H9 (cell line): ENCODE measurements at regions not wholly inside any gene's neighbourhood (a gene's known extent, or its start where the extent isn't known, plus 50 kb on each side); places are given as distances from the start of the nearest gene placed in this dataset.

Experiments used
- DNase-seq: peaks from one replicate; pipeline ENCODE4 v3.0.0-alpha.2; 2017
- H2AFZ ChIP-seq: one replicate; pipeline ENCODE4 v1.6.1; 2013; ENCODE audit warnings: mild to moderate bottlenecking, low read length, control low read depth, moderate library complexity
- H2AK5ac ChIP-seq: 2 replicates; pipeline ENCODE4 v1.6.1; 2013; ENCODE audit warnings: low read length, control low read depth, mixed read lengths; ENCODE audit not compliant: insufficient read length
- H2BK120ac ChIP-seq: one replicate; pipeline ENCODE4 v1.6.1; 2013; ENCODE audit warnings: low read depth, mild to moderate bottlenecking, low read length, control low read depth, inconsistent platforms; ENCODE audit not compliant: poor library complexity, severe bottlenecking
- H2BK12ac ChIP-seq: 2 replicates; pipeline ENCODE4 v1.6.1; 2013; ENCODE audit warnings: low read length, control low read depth, mixed read lengths, low read depth; ENCODE audit not compliant: insufficient read length
- H2BK15ac ChIP-seq: 2 replicates; pipeline ENCODE4 v1.6.1; 2013; ENCODE audit warnings: low read depth, low read length, control low read depth
- H2BK20ac ChIP-seq: one replicate; pipeline ENCODE4 v1.6.1; 2013; ENCODE audit warnings: low read depth, mild to moderate bottlenecking, low read length, control low read depth, inconsistent platforms; ENCODE audit not compliant: poor library complexity, severe bottlenecking
- H2BK5ac ChIP-seq: 2 replicates; pipeline ENCODE4 v1.6.1; 2013; ENCODE audit warnings: low read length, control low read depth, mixed read lengths; ENCODE audit not compliant: insufficient read length
- H3K14ac ChIP-seq: 2 replicates; pipeline ENCODE4 v1.6.1; 2013; ENCODE audit warnings: low read length, control low read depth; ENCODE audit not compliant: insufficient read depth
- H3K18ac ChIP-seq: 2 replicates; pipeline ENCODE4 v1.6.1; 2013; ENCODE audit warnings: low read depth, mild to moderate bottlenecking, mixed read lengths, low read length, control low read depth; ENCODE audit not compliant: insufficient read length
- H3K23ac ChIP-seq: 2 replicates; pipeline ENCODE4 v1.6.1; 2013; ENCODE audit warnings: low read length, control low read depth, mixed read lengths, low read depth; ENCODE audit not compliant: insufficient read length
- H3K23me2 ChIP-seq: 2 replicates; pipeline ENCODE4 v1.6.1; 2013; ENCODE audit warnings: low read depth, mild to moderate bottlenecking, mixed read lengths, low read length, control low read depth; ENCODE audit not compliant: insufficient read length, poor library complexity, severe bottlenecking
- H3K27ac ChIP-seq: 2 replicates; pipeline ENCODE4 v1.5.1; 2013; ENCODE audit warnings: low read length, control low read depth, mixed read lengths, low read depth; ENCODE audit not compliant: insufficient read length
- H3K27me3 ChIP-seq: 2 replicates; pipeline ENCODE4 v1.6.1; 2013; ENCODE audit warnings: low read length, control low read depth, inconsistent platforms; ENCODE audit not compliant: insufficient read depth
- H3K4ac ChIP-seq: 2 replicates; pipeline ENCODE4 v1.6.1; 2013; ENCODE audit warnings: low read depth, mild to moderate bottlenecking, control low read depth, inconsistent platforms, low read length, moderate library complexity
- H3K4me1 ChIP-seq: 2 replicates; pipeline ENCODE4 v1.6.1; 2013; ENCODE audit warnings: low read length, control low read depth, inconsistent platforms; ENCODE audit not compliant: insufficient read depth
- H3K4me2 ChIP-seq: 2 replicates; pipeline ENCODE4 v1.6.1; 2013; ENCODE audit warnings: low read length, control low read depth, mixed read lengths; ENCODE audit not compliant: insufficient read length, insufficient read depth
- H3K56ac ChIP-seq: 2 replicates; pipeline ENCODE4 v1.6.1; 2013; ENCODE audit warnings: low read depth, mild to moderate bottlenecking, mixed read lengths, low read length, control low read depth; ENCODE audit not compliant: insufficient read length
- H3K79me1 ChIP-seq: 2 replicates; pipeline ENCODE4 v1.6.1; 2013; ENCODE audit warnings: low read depth, mild to moderate bottlenecking, moderate library complexity, low read length, control low read depth, inconsistent platforms; ENCODE audit not compliant: insufficient read depth, poor library complexity, severe bottlenecking
- H3K79me2 ChIP-seq: 2 replicates; pipeline ENCODE4 v1.6.1; 2013; ENCODE audit warnings: low read length, control low read depth, inconsistent platforms; ENCODE audit not compliant: insufficient read depth
- H3K9ac ChIP-seq: 2 replicates; pipeline ENCODE4 v1.6.1; 2013; ENCODE audit warnings: low read length, control low read depth, mixed read lengths; ENCODE audit not compliant: insufficient read length; ENCODE audit errors: extremely low read depth
- H3K9me3 ChIP-seq: one replicate; pipeline ENCODE4 v1.6.1; 2013; ENCODE audit warnings: low read depth, low read length, inconsistent platforms; ENCODE audit not compliant: control insufficient read depth
- H3T11ph ChIP-seq: one replicate; pipeline ENCODE4 v1.6.1; 2013; ENCODE audit warnings: mild to moderate bottlenecking, low read length, control low read depth, inconsistent platforms
- H4K20me1 ChIP-seq: one replicate; pipeline ENCODE4 v1.6.1; 2013; ENCODE audit not compliant: control insufficient read depth, insufficient read length, insufficient read depth
- H4K5ac ChIP-seq: 2 replicates; pipeline ENCODE4 v1.6.1; 2013; ENCODE audit warnings: low read depth, mild to moderate bottlenecking, mixed read lengths, low read length, control low read depth; ENCODE audit not compliant: insufficient read length
- H4K8ac ChIP-seq: replicated peaks from 2 replicates; pipeline ENCODE4 v1.6.1; 2013; ENCODE audit warnings: low read length, control low read depth, mixed read lengths, low read depth; ENCODE audit not compliant: insufficient read length
- H4K91ac ChIP-seq: 2 replicates; pipeline ENCODE4 v1.6.1; 2013; ENCODE audit warnings: low read depth, mild to moderate bottlenecking, moderate library complexity, mixed read lengths, low read length, control low read depth; ENCODE audit not compliant: insufficient read length
- H3K27ac Mint-ChIP-seq, 3 experiments: 2 replicates in 2 of 3; 3 replicates in 1 of 3; pipeline ENCODE4 v1.8.0; 2020 to 2021; ENCODE audit warnings: mixed read lengths in 3 of 3, mild to moderate bottlenecking in 1 of 3, moderate library complexity in 1 of 3
- H3K27me3 Mint-ChIP-seq: 2 replicates; pipeline ENCODE4 v1.8.0; 2021; ENCODE audit warnings: low read depth, mild to moderate bottlenecking, moderate library complexity, mixed read lengths
- H3K36me3 Mint-ChIP-seq, 3 experiments: 2 replicates in 2 of 3; 3 replicates in 1 of 3; pipeline ENCODE4 v1.8.0; 2020 to 2021; ENCODE audit warnings: low read depth in 3 of 3, mixed read lengths in 3 of 3; ENCODE audit not compliant: insufficient read depth in 1 of 3
- H3K4me1 Mint-ChIP-seq, 2 experiments: 2 replicates each; pipeline ENCODE4 v1.8.0; 2020; ENCODE audit warnings: mixed read lengths in 2 of 2
- H3K4me3 Mint-ChIP-seq, 2 experiments: 2 replicates in 1 of 2; 3 replicates in 1 of 2; pipeline ENCODE4 v1.8.0; 2020 to 2021; ENCODE audit warnings: mild to moderate bottlenecking in 2 of 2, mixed read lengths in 2 of 2, moderate library complexity in 1 of 2
- H3K9me3 Mint-ChIP-seq, 2 experiments: 2 replicates in 1 of 2; 3 replicates in 1 of 2; pipeline ENCODE4 v1.8.0; 2020; ENCODE audit warnings: mild to moderate bottlenecking in 2 of 2, mixed read lengths in 2 of 2, moderate library complexity in 1 of 2
- CTCF ChIP-seq: fragments of 200-600 bp; sonication (generic); conservative IDR thresholded peaks from 3 replicates; pipeline ENCODE4 v1.8.0; 2021; ENCODE audit warnings: antibody characterized with exemption, mild to moderate bottlenecking
- WGBS: extraction: QIAGEN DNeasy Blood & Tissue Kit; methylation state at CpG from one replicate; pipeline ENCODE4 v1.1.7; 2013; ENCODE audit warnings: missing lambda C conversion rate, low lambda C conversion rate, mixed read lengths; ENCODE audit not compliant: insufficient read length; ENCODE audit errors: extremely low coverage; 5-methylcytosine and 5-hydroxymethylcytosine counted together

- Histone ChIP-seq H2BK5ac (no peak overlapping the region), H3K9ac (no peak overlapping the region), H2AFZ (no peak overlapping the region), H3K79me1 (no peaks in the 10 kb centered on the region), H2BK120ac (no peak overlapping the region), H3K23ac (no peak overlapping the region), H2BK12ac (no peak overlapping the region), H4K5ac (no peak overlapping the region), H3K56ac (no peak overlapping the region), H4K8ac (no peak overlapping the region), H3K23me2 (no peaks in the 10 kb centered on the region), H3K27ac (no peak overlapping the region), H4K91ac (no peak overlapping the region), H2AK5ac (no peak overlapping the region), H3T11ph (no peak overlapping the region), H3K79me2 (no peaks in the 10 kb centered on the region), H2BK15ac (no peak overlapping the region), H3K9me3 (no peaks in the 10 kb centered on the region), H4K20me1 (no peaks in the 10 kb centered on the region), H3K4me1 (no peaks in the 10 kb centered on the region; the same call in 1 of the 2 replicates), H2BK20ac (no peak overlapping the region), H3K4me2 (no peak overlapping the region), H3K18ac (no peak overlapping the region), H3K4ac (no peak overlapping the region), H3K14ac (no peak overlapping the region), H3K27me3 (no peaks in the 10 kb centered on the region)
- Mint-ChIP-seq H3K36me3 (no peaks in the 10 kb centered on the region), H3K9me3 (no peaks in the 10 kb centered on the region), H3K27ac (no peak overlapping the region), H3K27me3 (no peaks in the 10 kb centered on the region), H3K4me3 (no peak overlapping the region), H3K4me1 (peaks cover 6 to 8% of the 10 kb centered on the region in 2 experiments; a peak in 3 of 4 replicates)
- TF ChIP-seq CTCF = no peak
- no peak for DNase-seq
- no CpG with 5 or more reads among the region's 2 CpGs for WGBS
Measured at GRCh38 chr1:239575113-239575512, 188.7 kb downstream of the CHRM3 start.
